ENCODE measurements at regions not wholly inside any gene's neighbourhood (a gene's known extent, or its start where the extent isn't known, plus 50 kb on each side); places are given as distances from the start of the nearest gene placed in this dataset.

DNA sequence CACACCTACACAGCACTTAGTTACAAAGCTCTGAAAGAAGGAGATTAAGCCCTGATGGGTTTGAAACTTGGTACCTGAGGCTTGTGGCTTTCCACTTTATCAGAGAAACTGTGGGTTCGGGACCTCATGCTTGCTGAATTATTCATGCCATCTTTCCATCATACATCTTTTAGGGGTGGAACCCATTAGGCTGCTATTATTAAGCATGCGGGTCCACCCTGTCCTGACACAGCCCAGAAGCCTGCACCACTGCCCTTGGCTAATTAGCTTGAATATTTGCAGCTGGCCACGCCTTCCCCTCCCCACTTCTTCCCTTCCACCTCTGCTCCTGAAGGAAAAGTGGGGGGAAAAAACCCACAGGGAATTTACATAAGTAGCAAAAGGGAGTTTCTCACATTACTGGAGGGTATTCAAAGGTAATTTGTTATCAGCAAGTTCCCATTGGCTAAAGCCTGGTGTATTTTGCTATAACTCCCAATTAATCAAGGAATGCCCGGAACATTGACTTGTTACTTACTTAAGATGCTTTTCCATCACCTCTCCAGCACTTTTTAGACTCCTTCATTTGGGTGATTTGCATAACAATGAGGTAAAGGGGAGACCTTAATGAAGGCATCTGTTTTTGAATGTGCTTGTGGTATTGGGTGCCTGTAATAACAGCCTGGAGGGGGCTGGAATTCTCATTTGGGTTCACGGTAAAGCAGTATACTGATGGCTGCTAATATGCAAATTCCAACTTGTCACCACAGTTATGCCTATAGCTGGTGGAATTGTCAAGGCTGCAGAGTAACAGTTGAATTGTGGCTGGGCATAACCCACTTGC is 231.7 kb upstream of the GATB start:
- DNase-seq (ENCODE audit: low spot score), result no peak
- no peak for FAIRE-seq

- DNase-seq (ENCODE audit: low spot score) (no peak), FAIRE-seq (no peak)
Observed at GRCh38 chr4:151991884-151992167, 231.0 kb upstream of the GATB start.

GRCh38 chr4:151991001-151991883 is 230.4 kb upstream of the GATB start:
- FAIRE-seq (no peak), DNase-seq (ENCODE audit: low spot score) (no peak)

- no peak for FAIRE-seq
- peak; percentile 62 for DNase-seq (ENCODE audit: low spot score)
Observed at GRCh38 chr4:151990201-151990600, 229.4 kb upstream of the GATB start.

- no peak for FAIRE-seq
- no peak for DNase-seq (ENCODE audit: low spot score)
Observed at GRCh38 chr4:151988591-151988990, 227.8 kb upstream of the GATB start.

GRCh38 chr4:151987606-151988005 is 226.8 kb upstream of the GATB start:
- DNase-seq (ENCODE audit: low spot score) (no peak), FAIRE-seq (no peak)

DNA sequence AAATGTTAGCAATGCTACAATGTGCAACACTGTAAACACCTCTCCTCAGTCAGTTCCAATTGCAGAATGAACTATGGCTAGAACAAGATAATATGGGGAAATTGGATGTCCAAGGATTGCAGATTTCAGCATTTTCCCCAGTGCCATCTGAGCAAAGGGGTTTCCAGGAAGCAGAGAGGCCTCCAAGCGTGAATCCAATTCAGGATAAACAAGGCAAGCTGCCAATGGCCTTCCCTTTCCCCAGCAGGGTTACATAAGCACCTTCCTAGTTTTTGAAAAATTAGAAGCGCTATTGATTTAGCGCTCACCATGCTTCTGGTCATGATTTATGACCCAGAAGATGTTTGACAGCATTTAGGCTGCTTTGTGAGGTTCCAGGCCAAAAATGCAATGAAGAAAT is 223.0 kb upstream of the GATB start:
- DNase-seq (ENCODE audit: low spot score) (no peak), FAIRE-seq (no peak)

DNA sequence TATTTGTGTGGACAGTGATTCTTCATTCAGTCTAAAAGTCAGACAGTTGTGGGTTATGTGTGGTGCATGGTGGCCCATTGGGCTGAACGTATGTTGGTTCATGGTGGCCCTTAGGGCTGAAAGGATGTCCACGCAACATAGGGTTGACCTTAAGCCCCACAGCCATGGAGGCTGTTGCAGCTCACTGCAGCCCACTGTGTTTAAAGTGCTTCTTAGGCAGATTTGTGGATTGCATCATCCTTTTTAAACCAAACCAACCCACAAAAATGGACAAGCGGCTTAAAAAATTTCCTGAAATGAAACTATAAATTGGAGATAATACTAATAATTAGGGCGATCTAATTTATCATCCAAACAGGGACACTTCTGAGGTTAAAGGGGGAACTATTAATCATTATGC is 219.0 kb upstream of the GATB start:
- DNase-seq (ENCODE audit: low spot score) (no peak), FAIRE-seq (no peak)

DNA sequence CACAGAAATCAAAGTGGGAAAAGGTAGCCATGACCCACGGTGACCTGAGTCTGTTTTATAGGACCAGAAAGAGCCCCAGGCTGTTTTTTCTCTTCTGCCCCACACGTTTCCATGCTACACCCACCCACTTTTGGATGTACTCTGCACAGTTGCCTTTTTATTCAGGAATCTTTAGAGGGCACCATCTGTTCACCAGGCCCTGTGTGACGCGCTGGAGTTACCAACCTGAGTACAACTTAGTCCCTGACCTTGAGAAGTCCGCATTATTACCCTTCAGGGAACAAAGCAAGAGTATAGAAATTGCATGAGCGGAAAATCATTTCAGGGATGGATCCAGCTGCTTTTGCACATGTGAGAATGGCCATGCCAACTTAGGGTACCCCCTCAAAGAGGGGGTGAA is 207.8 kb upstream of the GATB start:
- FAIRE-seq, result no peak
- DNase-seq (ENCODE audit: low spot score), result no peak

- FAIRE-seq (no peak), DNase-seq (ENCODE audit: low spot score) (no peak)
Observed at GRCh38 chr4:151967074-151967473, 206.3 kb upstream of the GATB start.

DNA sequence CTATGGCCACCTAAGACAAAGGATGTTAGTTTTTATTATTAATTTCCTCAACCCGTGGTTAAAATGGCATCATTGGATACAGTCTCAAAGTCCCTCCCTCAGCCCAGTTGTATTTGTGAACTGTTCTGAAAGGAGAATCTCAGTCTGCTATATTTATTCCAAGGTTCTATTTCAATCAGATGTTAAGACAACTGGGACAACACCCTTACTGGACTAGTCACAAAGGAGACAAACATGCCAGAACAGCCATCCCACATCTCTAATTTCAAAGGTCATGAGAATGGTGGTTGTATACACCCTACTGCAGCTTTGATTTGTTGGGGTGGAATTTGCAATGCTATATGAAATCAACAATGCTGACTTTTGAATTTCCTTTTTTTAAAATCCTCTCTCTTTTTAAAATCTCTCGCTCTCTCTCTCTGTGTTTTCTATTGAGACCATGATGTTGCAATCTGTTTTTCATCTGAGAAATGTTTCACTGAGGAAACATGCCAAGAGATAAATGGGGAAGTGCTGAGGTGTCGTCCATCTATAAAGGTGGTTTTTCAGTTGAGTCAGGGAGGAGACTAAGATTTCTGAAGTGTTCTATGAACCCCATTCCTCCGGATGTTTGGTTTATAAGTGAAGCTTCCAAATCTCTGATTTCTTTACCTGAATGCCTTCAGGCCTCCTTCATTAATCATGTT is 201.5 kb upstream of the GATB start:
- DNase-seq (ENCODE audit: low spot score) (no peak), FAIRE-seq (no peak)

DNA sequence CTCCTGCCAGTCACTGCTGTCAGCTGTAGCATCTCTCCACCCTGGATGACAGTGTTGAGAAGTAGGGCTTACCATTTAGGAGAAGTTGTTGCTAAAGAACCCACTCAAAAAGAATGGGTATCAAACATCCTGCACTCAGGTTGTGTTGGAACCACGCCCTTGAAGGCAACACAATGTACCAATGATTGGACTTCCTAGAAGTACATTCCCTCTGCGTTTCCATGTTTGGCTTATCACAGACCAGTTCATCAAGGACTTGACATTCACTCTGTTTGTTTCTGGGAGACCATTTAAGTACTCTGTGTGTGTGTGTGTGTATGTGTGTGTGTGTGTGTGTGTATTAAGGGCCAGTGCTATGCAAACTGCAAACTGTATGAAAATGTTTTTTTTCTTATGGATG is 200.6 kb upstream of the GATB start:
- FAIRE-seq, result no peak
- no peak for DNase-seq (ENCODE audit: low spot score)

- DNase-seq (ENCODE audit: low spot score), result no peak
- FAIRE-seq, result no peak
Observed at GRCh38 chr4:151960449-151961230, 199.8 kb upstream of the GATB start.

- no peak for DNase-seq (ENCODE audit: low spot score)
Observed at GRCh38 chr4:151957153-151957552, 196.3 kb upstream of the GATB start.

GRCh38 chr4:151955721-151956380 is 195.0 kb upstream of the GATB start:
- FAIRE-seq (no peak), DNase-seq (ENCODE audit: low spot score) (no peak)

More at GRCh38 chr4:151957153-151957552, 196.3 kb upstream of the GATB start:
- no peak for FAIRE-seq

- no peak for DNase-seq (ENCODE audit: low spot score)
- FAIRE-seq, result no peak
Observed at GRCh38 chr4:151953795-151954372, 193.1 kb upstream of the GATB start.

DNA sequence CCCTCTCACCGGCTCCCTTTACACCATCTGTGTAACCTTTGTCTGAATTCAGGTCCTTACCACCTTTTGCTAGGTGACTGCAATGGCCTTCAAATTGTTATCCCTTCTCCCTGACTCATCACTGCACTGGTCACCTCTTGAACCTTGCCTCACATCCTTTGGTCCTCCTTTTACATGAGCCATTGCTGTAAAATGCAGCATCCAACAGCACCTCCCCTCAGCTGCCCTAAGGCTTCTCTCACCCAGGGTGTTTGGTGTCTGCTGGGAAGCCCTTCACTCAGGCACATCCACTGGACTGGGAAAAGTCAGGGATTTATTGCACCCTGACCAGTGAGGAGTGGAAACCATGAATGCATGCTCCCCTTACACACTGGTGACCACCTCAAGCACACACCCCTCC is 192.5 kb upstream of the GATB start:
- DNase-seq (ENCODE audit: low spot score), result no peak
- FAIRE-seq, result no peak

GRCh38 chr4:151952711-151953254 is 192.0 kb upstream of the GATB start:
- no peak for DNase-seq (ENCODE audit: low spot score)
- FAIRE-seq, result no peak

DNA sequence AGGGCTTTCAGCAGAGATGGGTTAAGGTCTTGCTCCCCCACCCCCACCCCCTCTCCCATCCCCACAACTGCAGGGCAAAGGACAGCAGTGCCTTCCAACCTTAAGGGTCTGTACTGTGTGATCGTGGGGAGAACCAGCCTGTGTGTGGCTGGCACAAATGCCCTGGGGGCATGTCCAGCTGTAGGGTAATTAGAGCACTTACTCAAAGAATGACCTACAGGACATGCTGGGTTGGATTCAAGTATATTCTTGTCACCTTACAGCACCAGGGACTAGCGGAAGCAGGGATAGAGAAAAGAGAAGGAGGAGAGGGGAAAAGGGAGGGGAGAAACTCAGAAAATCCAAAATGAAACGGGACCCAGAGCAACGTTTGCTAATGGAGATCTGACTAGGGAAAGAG is 191.3 kb upstream of the GATB start:
- no peak for FAIRE-seq
- DNase-seq (ENCODE audit: low spot score), result no peak

GRCh38 chr4:151951671-151952050 is 190.9 kb upstream of the GATB start:
- DNase-seq (ENCODE audit: low spot score) (no peak), FAIRE-seq (no peak)

Measured in RCC 7860 (cell line).